GM19455 (cell line): ENCODE measurements at regions not wholly inside any gene's neighbourhood (a gene's known extent, or its start where the extent isn't known, plus 50 kb on each side); places are given as distances from the start of the nearest gene placed in this dataset.

Source experiments
- ATAC-seq: cut with Tn5 transposase; IDR thresholded peaks from one replicate; pipeline ENCODE4 v1.9.1; 2021; ENCODE audit not compliant: unreplicated experiment

GRCh38 chr14:71686677-71687076 is 245.6 kb upstream of the RGS6 start:
- no peak for ATAC-seq

GRCh38 chr14:71687166-71687831 is 244.9 kb upstream of the RGS6 start:
- ATAC-seq: no peak

- ATAC-seq: no peak
Observed at GRCh38 chr14:71688576-71688975, 243.7 kb upstream of the RGS6 start.

- no peak for ATAC-seq
Observed at GRCh38 chr14:71690478-71690877, 241.8 kb upstream of the RGS6 start.

- ATAC-seq: no peak
Observed at GRCh38 chr14:71692496-71692895, 239.7 kb upstream of the RGS6 start.

GRCh38 chr14:71693381-71693780 is 238.8 kb upstream of the RGS6 start:
- ATAC-seq: no peak

GRCh38 chr14:71694591-71695530 is 237.4 kb upstream of the RGS6 start:
- ATAC-seq: no peak

GRCh38 chr14:71695611-71696350 is 236.4 kb upstream of the RGS6 start:
- ATAC-seq: no peak

- ATAC-seq: no peak
Observed at GRCh38 chr14:71698027-71698426, 234.2 kb upstream of the RGS6 start.

GRCh38 chr14:71698673-71699072 is 233.6 kb upstream of the RGS6 start:
- ATAC-seq: no peak

GRCh38 chr14:71701990-71702389 is 230.2 kb upstream of the RGS6 start:
- ATAC-seq: no peak

- ATAC-seq: no peak
Observed at GRCh38 chr14:71702786-71703185, 229.4 kb upstream of the RGS6 start.

GRCh38 chr14:71703477-71703876 is 228.8 kb upstream of the RGS6 start:
- ATAC-seq: no peak

- no peak for ATAC-seq
Observed at GRCh38 chr14:71704210-71704609, 228.0 kb upstream of the RGS6 start.

GRCh38 chr14:71705460-71705859 is 226.8 kb upstream of the RGS6 start:
- no peak for ATAC-seq

- no peak for ATAC-seq
Observed at GRCh38 chr14:71709076-71709475, 223.2 kb upstream of the RGS6 start.

- no peak for ATAC-seq
Observed at GRCh38 chr14:71709987-71710386, 222.2 kb upstream of the RGS6 start.

- no peak for ATAC-seq
Observed at GRCh38 chr14:71711125-71711524, 221.1 kb upstream of the RGS6 start.

- ATAC-seq: no peak
Observed at GRCh38 chr14:71711619-71712018, 220.6 kb upstream of the RGS6 start.

- ATAC-seq: no peak
Observed at GRCh38 chr14:71712478-71712877, 219.8 kb upstream of the RGS6 start.

- no peak for ATAC-seq
Observed at GRCh38 chr14:71713016-71713415, 219.2 kb upstream of the RGS6 start.

GRCh38 chr14:71713451-71713850 is 218.8 kb upstream of the RGS6 start:
- no peak for ATAC-seq
